ENCODE measurements at regions not wholly inside any gene's neighbourhood (a gene's known extent, or its start where the extent isn't known, plus 50 kb on each side); places are given as distances from the start of the nearest gene placed in this dataset.

DNA sequence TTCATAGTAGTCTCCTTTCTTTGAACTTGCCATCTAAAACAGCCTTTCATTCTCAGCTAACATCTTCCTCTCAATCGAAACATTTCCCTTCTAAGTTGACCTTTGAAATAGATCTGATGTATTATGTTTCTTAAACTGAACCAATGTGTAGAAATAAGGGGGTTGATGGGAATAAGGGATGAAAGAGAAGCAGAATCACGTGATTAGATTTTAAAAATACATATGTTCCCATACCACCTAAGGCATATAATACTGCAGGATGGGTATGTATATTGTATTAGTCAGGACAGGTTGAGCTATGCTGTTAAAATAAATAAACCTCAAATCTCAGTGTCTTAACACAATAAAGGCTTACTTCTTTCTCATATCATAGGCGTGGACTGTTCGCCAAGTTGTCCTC, 207.5 kb upstream of the SRD5A2 start:
- no peak overlapping the region for H3K4me3 ChIP-seq (ENCODE audit: control extremely low read depth in 1 of 5, extremely low read depth in 1 of 5, insufficient read depth in 1 of 5, low read depth in 2 of 5, low read length in 4 of 5)
- H3K79me2 ChIP-seq (ENCODE audit: control insufficient read depth, insufficient read depth, low read length): no peaks in the 10 kb centered on the region
- H3K9ac ChIP-seq (ENCODE audit: low read length): no peak overlapping the region
- ChIA-PET CTCF (no interaction called here), POLR2A (no interaction called here)
- Mint-ChIP-seq H3K4me1 (peaks cover 1% of the 10 kb centered on the region), H3K4me3 (no peak overlapping the region), H3K9me3 (ENCODE audit: insufficient read depth) (peaks cover 3% of the 10 kb centered on the region), H3K27me3 (peaks cover 16% of the 10 kb centered on the region), H3K27ac (no peak overlapping the region)
- DNase-seq: no peak
- peaks cover 0 to 9% (median 0%) of the 10 kb centered on the region in 4 experiments for H3K27me3 ChIP-seq (replicated peaks in 1 of 4; ENCODE audit: control extremely low read depth in 1 of 4, control insufficient read depth in 3 of 4, insufficient read depth in 4 of 4, low read length in 3 of 4)
- H2AFZ ChIP-seq (ENCODE audit: insufficient read depth, low read depth, low read length, poor library complexity, severe bottlenecking): no peak overlapping the region
- TF ChIP-seq, protein P1, sequence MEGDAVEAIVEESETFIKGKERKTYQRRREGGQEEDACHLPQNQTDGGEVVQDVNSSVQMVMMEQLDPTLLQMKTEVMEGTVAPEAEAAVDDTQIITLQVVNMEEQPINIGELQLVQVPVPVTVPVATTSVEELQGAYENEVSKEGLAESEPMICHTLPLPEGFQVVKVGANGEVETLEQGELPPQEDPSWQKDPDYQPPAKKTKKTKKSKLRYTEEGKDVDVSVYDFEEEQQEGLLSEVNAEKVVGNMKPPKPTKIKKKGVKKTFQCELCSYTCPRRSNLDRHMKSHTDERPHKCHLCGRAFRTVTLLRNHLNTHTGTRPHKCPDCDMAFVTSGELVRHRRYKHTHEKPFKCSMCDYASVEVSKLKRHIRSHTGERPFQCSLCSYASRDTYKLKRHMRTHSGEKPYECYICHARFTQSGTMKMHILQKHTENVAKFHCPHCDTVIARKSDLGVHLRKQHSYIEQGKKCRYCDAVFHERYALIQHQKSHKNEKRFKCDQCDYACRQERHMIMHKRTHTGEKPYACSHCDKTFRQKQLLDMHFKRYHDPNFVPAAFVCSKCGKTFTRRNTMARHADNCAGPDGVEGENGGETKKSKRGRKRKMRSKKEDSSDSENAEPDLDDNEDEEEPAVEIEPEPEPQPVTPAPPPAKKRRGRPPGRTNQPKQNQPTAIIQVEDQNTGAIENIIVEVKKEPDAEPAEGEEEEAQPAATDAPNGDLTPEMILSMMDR (IDR thresholded peaks at IDR 0.05): no peak
- TF ChIP-seq EZH2 (IDR thresholded peaks at IDR 0.05; ENCODE audit: borderline replicate concordance, insufficient read depth, low read depth, low read length, poor library complexity, severe bottlenecking): no peak
- WGBS (ENCODE audit: insufficient coverage): no CpG with 5 or more reads among the region's 4 CpGs
- H3K27ac ChIP-seq (ENCODE audit: low read length in 2 of 2): no peak overlapping the region
- intact Hi-C loops (cut with micrococcal nuclease): no loop called here
- H3K36me3 ChIP-seq (replicated peaks in 1 of 2; ENCODE audit: control extremely low read depth in 1 of 2, control insufficient read depth in 1 of 2, extremely low read depth in 1 of 2, insufficient read depth in 2 of 2, low read length in 1 of 2): no peaks in the 10 kb centered on the region
- H4K20me1 ChIP-seq (ENCODE audit: control insufficient read depth, insufficient read depth, low read length, poor library complexity, severe bottlenecking): no peaks in the 10 kb centered on the region
- H3K4me2 ChIP-seq (replicated peaks; ENCODE audit: low read depth, low read length, poor library complexity, severe bottlenecking): no peak overlapping the region
- H3K4me1 ChIP-seq (ENCODE audit: control insufficient read depth in 2 of 2, insufficient read depth in 2 of 2, low read length in 2 of 2): no peaks in the 10 kb centered on the region
- H3K9me3 ChIP-seq (ENCODE audit: control extremely low read depth in 1 of 3, control insufficient read depth in 2 of 3, insufficient read depth in 1 of 3, low read length in 2 of 3): peaks cover 0 to 4% (median 0%) of the 10 kb centered on the region in 3 donors
- ATAC-seq (ENCODE audit: low read depth): no peak

DNA sequence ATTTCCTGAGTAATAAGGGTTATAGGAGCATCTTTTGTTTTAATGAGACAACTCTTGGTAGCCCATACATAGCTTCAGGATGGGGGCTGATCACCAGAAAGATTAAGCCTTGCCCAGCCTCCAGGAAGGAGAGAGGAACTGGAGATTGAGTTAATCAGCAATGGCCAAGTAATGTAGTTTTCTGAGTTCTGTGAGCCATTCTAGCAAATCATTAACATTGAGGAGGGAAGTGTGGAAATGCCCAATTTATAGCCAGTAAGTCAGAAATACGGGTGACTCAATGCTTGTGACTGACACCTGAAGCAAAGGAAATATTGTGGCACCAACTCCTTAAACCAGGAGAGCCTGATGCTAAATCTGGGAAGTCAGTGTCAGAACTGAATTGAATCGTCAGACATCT, 205.1 kb upstream of the SRD5A2 start:
- peaks cover 23% of the 10 kb centered on the region for H3K27me3 Mint-ChIP-seq
- H3K9me3 ChIP-seq (ENCODE audit: control extremely low read depth in 1 of 3, control insufficient read depth in 2 of 3, insufficient read depth in 1 of 3, low read length in 2 of 3): peaks cover 0 to 4% (median 0%) of the 10 kb centered on the region in 3 donors
- H3K79me2 ChIP-seq (ENCODE audit: control insufficient read depth, insufficient read depth, low read length): no peaks in the 10 kb centered on the region
- H3K4me1 Mint-ChIP-seq: peaks cover 1% of the 10 kb centered on the region
- no peak overlapping the region for H3K27ac ChIP-seq (ENCODE audit: low read length in 2 of 2)
- H3K4me3 Mint-ChIP-seq: no peak overlapping the region
- intact Hi-C loops (cut with micrococcal nuclease): no loop called here
- ChIA-PET POLR2A (no interaction called here), CTCF (no interaction called here)
- no peaks in the 10 kb centered on the region for H4K20me1 ChIP-seq (ENCODE audit: control insufficient read depth, insufficient read depth, low read length, poor library complexity, severe bottlenecking)
- H3K9me3 Mint-ChIP-seq (ENCODE audit: insufficient read depth): peaks cover 7% of the 10 kb centered on the region
- H3K4me3 ChIP-seq (ENCODE audit: control extremely low read depth in 1 of 5, extremely low read depth in 1 of 5, insufficient read depth in 1 of 5, low read depth in 2 of 5, low read length in 4 of 5): no peak overlapping the region
- no peak for TF ChIP-seq EZH2 (IDR thresholded peaks at IDR 0.05; ENCODE audit: borderline replicate concordance, insufficient read depth, low read depth, low read length, poor library complexity, severe bottlenecking)
- TF ChIP-seq, protein P1 (IDR thresholded peaks at IDR 0.05): no peak
- H2AFZ ChIP-seq (ENCODE audit: insufficient read depth, low read depth, low read length, poor library complexity, severe bottlenecking): no peak overlapping the region
- H3K27me3 ChIP-seq (replicated peaks in 1 of 4; ENCODE audit: control extremely low read depth in 1 of 4, control insufficient read depth in 3 of 4, insufficient read depth in 4 of 4, low read length in 3 of 4): peaks cover 0 to 9% (median 0%) of the 10 kb centered on the region in 4 experiments
- no peaks in the 10 kb centered on the region for H3K4me1 ChIP-seq (ENCODE audit: control insufficient read depth in 2 of 2, insufficient read depth in 2 of 2, low read length in 2 of 2)
- H3K9ac ChIP-seq (ENCODE audit: low read length): no peak overlapping the region
- H3K36me3 ChIP-seq (replicated peaks in 1 of 2; ENCODE audit: control extremely low read depth in 1 of 2, control insufficient read depth in 1 of 2, extremely low read depth in 1 of 2, insufficient read depth in 2 of 2, low read length in 1 of 2): no peaks in the 10 kb centered on the region
- DNase-seq: no peak
- H3K4me2 ChIP-seq (replicated peaks; ENCODE audit: low read depth, low read length, poor library complexity, severe bottlenecking): no peak overlapping the region
- ATAC-seq (ENCODE audit: low read depth): no peak
- 50% methylated on average over 1 of the region's 2 CpGs for WGBS (ENCODE audit: insufficient coverage)
- H3K27ac Mint-ChIP-seq: no peak overlapping the region
